ENCODE measurements at regions not wholly inside any gene's neighbourhood (a gene's known extent, or its start where the extent isn't known, plus 50 kb on each side); places are given as distances from the start of the nearest gene placed in this dataset.
"Not testable (repeated sequence)": the region's sequence is repeated elsewhere in the genome, so short reads cannot be mapped to it uniquely, and the experiment has no call there.

GRCh38 chr5:39674209-39675082, 249.7 kb upstream of the DAB2 start:
- DNase-seq = no peak

- DNase-seq = no peak
Measured at GRCh38 chr5:39671561-39671961, 246.8 kb upstream of the DAB2 start.

DNA sequence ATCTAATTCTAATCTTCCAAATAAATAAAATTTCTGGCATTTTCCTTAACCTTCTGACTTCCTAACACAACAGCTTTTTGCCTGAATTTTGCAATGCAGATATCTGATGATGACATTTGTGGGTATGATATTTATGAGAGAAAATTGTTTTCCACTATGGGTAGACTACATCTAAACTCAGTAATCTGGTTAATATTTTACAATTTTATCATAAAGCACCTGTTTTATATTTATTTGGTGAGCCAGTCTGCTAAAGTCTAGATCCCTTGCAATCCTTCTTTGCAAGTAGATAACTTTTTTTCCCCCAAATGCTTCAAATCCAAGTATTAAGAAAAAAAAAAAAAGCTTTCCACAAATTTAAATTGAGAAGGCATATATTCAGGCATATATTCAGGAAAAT, 246.2 kb upstream of the DAB2 start:
- DNase-seq = no peak

- no peak for DNase-seq
Measured at GRCh38 chr5:39670391-39670790, 245.6 kb upstream of the DAB2 start.

- DNase-seq = no peak
Measured at GRCh38 chr5:39668980-39669379, 244.2 kb upstream of the DAB2 start.

- DNase-seq = no peak
Measured at GRCh38 chr5:39665328-39665727, 240.5 kb upstream of the DAB2 start.

DNA sequence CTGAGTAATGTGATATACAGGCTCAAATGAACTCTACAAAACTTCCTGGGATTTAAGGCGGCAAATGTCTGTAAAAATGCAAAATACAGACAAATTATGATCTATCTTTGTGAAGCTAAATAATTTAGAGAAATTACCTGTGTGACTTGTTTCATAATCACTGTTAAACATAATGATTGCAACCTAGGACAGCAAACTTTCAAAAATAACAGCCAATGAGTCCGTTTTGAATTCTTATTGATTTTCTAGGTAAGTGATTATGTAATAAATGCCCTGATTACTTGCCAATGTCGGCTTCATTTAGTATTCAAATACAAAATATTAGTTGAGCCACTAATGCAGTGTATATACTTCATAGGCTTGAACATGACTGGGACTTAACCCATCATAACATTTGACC, 238.2 kb upstream of the DAB2 start:
- no peak for DNase-seq

DNA sequence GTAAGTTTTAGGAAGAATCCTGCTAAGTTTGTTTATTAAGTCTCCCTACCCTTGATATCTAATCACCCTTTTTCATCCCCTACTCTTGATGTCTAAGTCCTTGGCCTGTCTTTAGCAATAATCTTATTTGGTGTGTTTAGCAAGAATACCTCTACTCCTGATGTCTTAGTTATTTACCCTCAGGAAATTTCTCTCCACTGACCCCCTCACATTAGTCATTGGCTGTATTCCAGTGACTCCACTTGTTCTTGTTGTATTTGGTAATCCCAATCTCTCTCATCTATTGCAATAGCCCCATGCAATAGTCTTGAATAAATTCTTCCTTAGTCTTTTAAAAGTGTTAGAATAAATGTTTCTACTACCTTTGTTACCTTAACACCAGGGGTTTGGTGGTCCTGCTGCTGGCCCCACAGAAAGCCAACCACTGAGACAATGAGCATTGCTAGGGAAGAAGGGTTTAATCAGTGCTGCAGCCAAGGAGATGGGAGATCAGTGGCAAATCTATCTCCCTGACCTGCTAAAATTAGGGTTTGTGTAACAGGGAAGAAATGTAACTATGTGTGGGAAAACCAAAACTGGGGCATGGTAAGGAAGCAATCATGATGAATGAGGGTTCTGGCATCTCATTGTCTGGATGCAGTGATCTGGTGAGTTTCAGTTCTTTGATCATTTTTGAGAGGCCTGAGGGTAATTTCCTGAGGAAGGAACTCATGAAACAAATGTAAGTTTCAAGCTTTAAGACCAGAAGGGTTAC, 236.4 kb upstream of the DAB2 start:
- DNase-seq = no peak

DNA sequence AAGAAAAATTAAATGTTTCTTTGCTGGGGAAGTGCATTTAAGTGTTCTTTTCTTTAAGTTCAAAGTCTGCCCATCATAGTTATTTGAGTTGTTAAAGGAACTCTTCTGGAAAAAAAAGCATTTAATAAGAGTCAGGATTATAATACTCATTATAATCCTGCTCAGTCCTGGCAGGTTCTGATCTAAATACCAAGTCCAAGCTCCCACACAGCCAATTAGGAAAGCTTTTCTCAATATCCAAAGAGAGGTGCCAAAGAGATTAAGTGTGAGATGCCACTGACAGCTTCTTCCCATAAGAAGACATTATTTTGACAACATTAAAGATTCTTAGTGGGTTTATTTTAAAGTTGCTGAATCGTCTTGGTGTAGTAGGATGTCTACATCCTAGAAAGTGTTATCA, 235.2 kb upstream of the DAB2 start:
- no peak for DNase-seq

DNA sequence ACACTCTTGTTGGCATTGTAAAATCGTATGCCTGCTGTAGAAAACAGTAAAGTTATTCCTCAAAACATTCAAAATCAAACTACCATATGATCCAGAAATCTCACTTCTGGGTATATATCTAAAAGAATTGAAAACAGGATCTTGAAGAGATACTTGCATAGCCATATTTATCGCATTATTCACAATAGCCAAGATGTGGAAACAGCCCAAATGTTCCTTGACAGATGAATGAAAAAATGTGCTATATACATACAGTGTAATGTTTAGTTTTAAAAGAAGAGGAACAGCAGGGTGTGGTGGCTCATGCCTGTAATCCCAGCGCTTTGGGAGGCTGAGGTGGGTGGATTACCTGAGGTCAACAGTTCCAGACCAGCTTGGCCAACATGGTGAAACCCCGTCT, 234.1 kb upstream of the DAB2 start:
- DNase-seq = no peak

DNA sequence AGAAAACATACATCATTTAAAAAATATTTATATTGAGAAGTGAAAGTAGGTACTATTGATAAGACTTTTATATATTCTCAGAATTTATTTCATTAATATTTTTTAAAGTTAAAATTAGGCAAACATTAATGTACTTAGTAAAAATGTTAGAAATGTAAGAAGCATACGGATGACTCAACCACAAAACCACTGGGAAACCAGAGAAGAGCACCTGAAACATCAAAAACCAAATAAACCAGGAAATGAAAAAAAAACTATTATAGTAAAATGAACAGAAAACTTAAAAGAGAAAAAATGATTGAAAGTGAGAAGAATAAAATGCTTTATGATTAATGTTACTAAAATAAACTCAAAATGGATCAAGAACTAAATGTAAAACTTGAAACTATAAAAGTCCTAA, 233.2 kb upstream of the DAB2 start:
- no peak for DNase-seq

DNA sequence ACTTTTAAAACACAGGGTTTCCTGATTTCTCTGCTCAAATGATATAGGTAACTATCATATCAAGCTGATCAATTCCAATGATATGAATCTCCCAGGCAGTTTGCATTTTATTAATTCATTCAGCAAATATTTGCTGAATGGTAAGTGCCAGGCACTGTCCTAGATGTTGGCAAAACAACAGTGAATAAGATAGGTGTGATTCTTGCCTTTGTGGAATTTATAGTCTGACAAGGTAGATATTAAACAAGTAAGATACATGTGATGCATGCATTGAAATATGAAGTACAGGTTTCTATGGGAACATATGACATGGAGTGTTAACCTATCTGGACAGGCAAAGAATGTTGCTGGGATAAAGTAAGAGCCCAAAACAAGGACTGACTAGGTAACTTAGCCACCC, 231.8 kb upstream of the DAB2 start:
- no peak for DNase-seq

DNA sequence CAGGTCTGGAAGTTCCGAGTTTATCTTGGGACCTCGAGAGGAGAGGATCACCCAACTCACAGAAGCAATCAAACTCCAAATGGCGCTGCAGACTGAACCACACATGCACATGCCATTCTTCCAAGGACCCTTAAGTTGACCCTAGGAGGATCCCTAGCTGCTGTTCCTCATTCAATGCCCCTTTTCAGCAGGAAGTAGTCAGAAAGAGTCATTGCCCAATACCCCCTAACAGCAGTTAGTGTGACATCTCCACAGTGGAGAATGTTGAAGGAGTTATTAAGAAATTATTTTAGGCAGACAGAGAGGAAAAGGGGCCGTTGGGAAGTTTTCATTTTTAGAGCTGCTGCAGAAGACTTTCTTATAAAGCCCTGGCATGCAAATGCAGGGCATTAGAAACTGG, 229.9 kb upstream of the DAB2 start:
- DNase-seq = no peak

- DNase-seq = not testable (repeated sequence)
Measured at GRCh38 chr5:39652481-39652880, 227.7 kb upstream of the DAB2 start.

- no peak for DNase-seq
Measured at GRCh38 chr5:39652036-39652435, 227.3 kb upstream of the DAB2 start.

DNA sequence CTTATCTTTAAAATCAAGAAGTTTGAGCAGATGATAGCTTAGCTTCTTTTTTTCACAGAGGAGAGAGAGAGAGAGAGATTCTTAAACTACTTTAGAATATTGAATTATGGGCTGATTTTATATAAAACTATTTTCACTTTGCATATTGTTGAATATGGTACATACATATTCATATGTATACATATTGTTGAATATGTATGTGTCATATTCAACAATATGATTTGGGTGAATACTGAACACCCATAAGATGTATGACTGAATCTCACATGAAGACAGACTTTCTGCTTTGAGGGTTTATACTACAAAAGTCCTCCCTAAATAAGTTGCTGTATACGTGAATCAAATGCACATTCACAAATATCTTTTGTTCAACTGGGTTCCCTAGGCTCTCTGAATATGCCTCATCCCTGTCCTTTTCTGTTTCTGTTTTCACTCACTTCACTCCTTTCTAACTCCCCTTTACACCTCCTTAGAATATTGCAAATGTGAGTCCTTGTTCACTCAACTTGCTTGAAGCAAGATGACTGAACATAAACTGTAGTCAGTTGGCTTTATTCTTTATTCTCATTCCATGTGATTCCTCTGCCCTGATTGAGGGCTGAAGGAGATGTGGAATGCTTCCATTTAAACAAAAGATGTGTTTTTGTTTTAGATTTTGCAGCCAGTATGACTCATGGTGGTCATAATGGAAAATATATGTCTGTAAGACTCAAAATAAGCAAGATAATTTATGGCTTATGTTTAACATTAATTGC, 225.4 kb upstream of the DAB2 start:
- DNase-seq = no peak

- no peak for DNase-seq
Measured at GRCh38 chr5:39648848-39649227, 224.1 kb upstream of the DAB2 start.

- no peak for DNase-seq
Measured at GRCh38 chr5:39648085-39648847, 223.5 kb upstream of the DAB2 start.

DNA sequence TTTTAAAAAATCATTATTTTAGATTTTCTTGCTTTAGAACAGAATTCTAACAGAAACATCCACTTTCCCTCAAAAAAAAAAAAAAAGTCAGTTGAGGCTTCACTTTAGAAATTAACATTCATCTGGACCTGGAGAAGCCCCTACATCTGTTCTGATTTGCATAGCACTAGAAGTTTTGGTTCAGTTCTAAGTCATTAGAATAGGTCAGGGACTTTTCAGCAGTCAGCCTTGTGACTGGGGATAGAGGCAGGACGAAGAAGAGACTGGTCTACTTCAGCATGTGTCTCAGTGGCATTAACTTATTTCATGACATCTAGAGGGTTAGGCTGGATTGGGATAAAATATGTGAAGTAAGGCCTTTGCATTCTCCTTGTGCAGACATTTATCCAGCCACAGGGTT, 215.8 kb upstream of the DAB2 start:
- DNase-seq = no peak

DNA sequence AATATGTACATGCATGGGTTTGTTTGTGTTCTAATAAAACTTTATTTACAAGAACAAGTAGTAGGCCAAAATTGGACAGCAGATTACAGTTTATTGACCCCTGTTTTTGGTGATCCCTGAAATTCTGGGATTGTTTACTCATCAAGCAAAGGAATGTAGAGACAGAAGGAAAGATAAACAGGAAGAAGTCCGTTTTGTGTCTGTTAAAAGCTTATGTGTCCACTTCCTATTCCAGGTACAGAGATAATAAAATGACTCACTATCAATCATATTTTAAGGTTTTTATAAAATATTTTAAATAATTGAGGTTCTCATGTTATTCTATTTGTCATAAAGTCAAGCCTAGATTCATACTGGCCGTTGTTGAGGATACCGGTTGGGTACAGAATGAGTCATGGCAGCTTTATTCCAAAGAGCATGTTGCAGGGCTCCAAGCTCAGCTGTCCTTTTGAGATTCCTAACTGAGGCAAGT, 214.9 kb upstream of the DAB2 start:
- DNase-seq = no peak

DNA sequence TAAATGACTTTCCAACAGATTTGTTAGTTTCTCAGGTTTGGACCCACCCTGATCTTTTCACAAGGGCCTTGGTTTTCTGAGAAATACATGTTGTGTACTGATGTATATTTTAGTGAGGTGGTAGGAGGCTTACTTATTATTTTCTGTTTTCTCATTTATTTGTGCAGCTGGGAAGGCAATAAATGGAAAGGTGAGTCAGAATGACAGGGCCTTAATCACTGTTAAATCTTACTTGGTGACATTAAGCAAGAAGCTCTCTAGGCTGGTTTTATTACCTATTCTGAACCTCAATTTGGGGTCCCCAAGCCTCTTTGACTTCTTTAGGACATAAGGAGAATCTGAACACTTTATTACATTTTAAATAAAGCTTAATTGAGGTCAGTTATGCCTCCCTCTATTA, 214.0 kb upstream of the DAB2 start:
- no peak for DNase-seq

GRCh38 chr5:39633057-39633456, 208.3 kb upstream of the DAB2 start:
- DNase-seq = no peak

GRCh38 chr5:39631958-39632357, 207.2 kb upstream of the DAB2 start:
- no peak for DNase-seq
